Fibroblast of lung (primary cell): ENCODE measurements at regions not wholly inside any gene's neighbourhood (a gene's known extent, or its start where the extent isn't known, plus 50 kb on each side); places are given as distances from the start of the nearest gene placed in this dataset.

Experiments used
- DNase-seq, 2 donors: peaks; one replicate each; pipeline versions ENCODE4 v3.0.0 to v3.0.0-alpha.2; 2010; ENCODE audit warnings: low read depth in 2 of 2
- H2AFZ ChIP-seq: 2 replicates; pipeline ENCODE4 v1.5.1; 2012; ENCODE audit warnings: low read length, control low read depth, inconsistent platforms
- H3K27ac ChIP-seq: 2 replicates; pipeline ENCODE4 v1.5.1; 2011; ENCODE audit warnings: low read length, control low read depth; ENCODE audit not compliant: insufficient read depth
- H3K27me3 ChIP-seq: 2 replicates; pipeline ENCODE4 v1.5.1; 2011; ENCODE audit warnings: mild to moderate bottlenecking, low read length; ENCODE audit not compliant: control insufficient read depth, insufficient read depth
- H3K36me3 ChIP-seq: 2 replicates; pipeline ENCODE4 v1.5.1; 2011; ENCODE audit warnings: low read length; ENCODE audit not compliant: control insufficient read depth, insufficient read depth
- H3K4me1 ChIP-seq: 2 replicates; pipeline ENCODE4 v1.5.1; 2011; ENCODE audit warnings: low read length; ENCODE audit not compliant: control insufficient read depth, insufficient read depth; ENCODE audit errors: extremely low read depth
- H3K4me2 ChIP-seq: 2 replicates; pipeline ENCODE4 v1.5.1; 2011; ENCODE audit warnings: low read length, control low read depth; ENCODE audit not compliant: insufficient read depth; ENCODE audit errors: extremely low read depth
- H3K4me3 ChIP-seq, 4 experiments: fragments of 200-600 bp in 1 of 4; sonication (generic) in 1 of 4; replicated peaks in 1 of 4; 2 replicates each; pipeline ENCODE4 v1.5.1; 2011 to 2016; ENCODE audit warnings: low read length in 4 of 4, low read depth in 3 of 4, mild to moderate bottlenecking in 3 of 4, control low read depth in 2 of 4, inconsistent platforms in 1 of 4, mixed read lengths in 1 of 4; ENCODE audit not compliant: insufficient read depth in 1 of 4; ENCODE audit errors: control extremely low read depth in 1 of 4
- H3K79me2 ChIP-seq: 2 replicates; pipeline ENCODE4 v1.5.1; 2012; ENCODE audit warnings: mild to moderate bottlenecking, low read length, inconsistent platforms; ENCODE audit not compliant: control insufficient read depth, insufficient read depth
- H3K9ac ChIP-seq: 2 replicates; pipeline ENCODE4 v1.5.1; 2011; ENCODE audit warnings: mild to moderate bottlenecking, low read length, control low read depth; ENCODE audit not compliant: insufficient read depth
- H3K9me3 ChIP-seq: 2 replicates; pipeline ENCODE4 v1.5.1; 2012; ENCODE audit warnings: low read depth, low read length; ENCODE audit not compliant: control insufficient read depth, insufficient read depth
- H4K20me1 ChIP-seq: 2 replicates; pipeline ENCODE4 v1.5.1; 2011; ENCODE audit warnings: low read length; ENCODE audit not compliant: control insufficient read depth, insufficient read depth; ENCODE audit errors: extremely low read depth
- CTCF ChIP-seq, 2 donors: IDR thresholded peaks in 1 of 2; conservative IDR thresholded peaks in 1 of 2; 1 replicate in 1 of 2; 2 replicates in 1 of 2; pipeline ENCODE4 v1.5.1; 2011 to 2012; ENCODE audit warnings: low read length in 2 of 2, control low read depth in 1 of 2, inconsistent platforms in 1 of 2, low read depth in 1 of 2, mild to moderate bottlenecking in 1 of 2
- EZH2 ChIP-seq: IDR thresholded peaks from 2 replicates; pipeline ENCODE4 v1.5.1; 2012; ENCODE audit warnings: low read length, control low read depth, mild to moderate bottlenecking; ENCODE audit errors: missing control alignments

GRCh38 chr2:45195916-45196315 is 186.7 kb upstream of the SIX2 start:
- H4K20me1 ChIP-seq = no peaks in the 10 kb centered on the region
- H3K27me3 ChIP-seq = peaks cover 5% of the 10 kb centered on the region
- no peaks in the 10 kb centered on the region for H3K36me3 ChIP-seq
- no peaks in the 10 kb centered on the region for H3K9me3 ChIP-seq
- no peak overlapping the region for H3K27ac ChIP-seq
- H2AFZ ChIP-seq = no peak overlapping the region
- H3K4me3 ChIP-seq = no peak overlapping the region
- H3K79me2 ChIP-seq = no peaks in the 10 kb centered on the region
- H3K9ac ChIP-seq = no peak overlapping the region
- DNase-seq = no peak
- TF ChIP-seq EZH2 (no peak), CTCF (conservative IDR thresholded peaks at IDR 0.05 in 1 of 2, IDR thresholded peaks at IDR 0.05 in 1 of 2; ENCODE audit: low read depth in 1 of 2, low read length in 2 of 2) (no peak)
- no peak overlapping the region for H3K4me2 ChIP-seq
- H3K4me1 ChIP-seq = no peaks in the 10 kb centered on the region

GRCh38 chr2:45194596-45194995 is 185.3 kb upstream of the SIX2 start:
- Histone ChIP-seq H3K4me3 (no peak overlapping the region), H3K9me3 (no peaks in the 10 kb centered on the region), H3K27ac (no peak overlapping the region), H4K20me1 (no peaks in the 10 kb centered on the region), H3K36me3 (no peaks in the 10 kb centered on the region), H3K79me2 (no peaks in the 10 kb centered on the region), H3K4me1 (peaks cover 2% of the 10 kb centered on the region), H3K9ac (no peak overlapping the region), H2AFZ (no peak overlapping the region), H3K4me2 (no peak overlapping the region), H3K27me3 (peaks cover 5% of the 10 kb centered on the region)
- no peak for TF ChIP-seq EZH2
- no peak for TF ChIP-seq CTCF (conservative IDR thresholded peaks at IDR 0.05 in 1 of 2, IDR thresholded peaks at IDR 0.05 in 1 of 2; ENCODE audit: low read depth in 1 of 2, low read length in 2 of 2)
- no peak for DNase-seq

GRCh38 chr2:45193581-45193980 is 184.3 kb upstream of the SIX2 start:
- Histone ChIP-seq H3K36me3 (no peaks in the 10 kb centered on the region), H3K79me2 (no peaks in the 10 kb centered on the region), H3K4me3 (no peak overlapping the region), H3K4me2 (no peak overlapping the region), H3K27ac (no peak overlapping the region), H3K9me3 (no peaks in the 10 kb centered on the region), H4K20me1 (no peaks in the 10 kb centered on the region), H3K9ac (no peak overlapping the region), H2AFZ (no peak overlapping the region), H3K27me3 (peaks cover 5% of the 10 kb centered on the region), H3K4me1 (peaks cover 2% of the 10 kb centered on the region)
- TF ChIP-seq EZH2 = no peak
- no peak for TF ChIP-seq CTCF (conservative IDR thresholded peaks at IDR 0.05 in 1 of 2, IDR thresholded peaks at IDR 0.05 in 1 of 2; ENCODE audit: low read depth in 1 of 2, low read length in 2 of 2)
- no peak for DNase-seq
